NT2/D1 (cell line): ENCODE measurements at regions not wholly inside any gene's neighbourhood (a gene's known extent, or its start where the extent isn't known, plus 50 kb on each side); places are given as distances from the start of the nearest gene placed in this dataset.

Experiments used
- SUZ12 ChIP-seq: IDR thresholded peaks from 2 replicates; pipeline ENCODE4 v1.6.1; 2011; ENCODE audit not compliant: insufficient read length, insufficient read depth; ENCODE audit errors: extremely low read depth
- YY1 ChIP-seq: IDR thresholded peaks from 2 replicates; pipeline ENCODE4 v1.6.1; 2011; ENCODE audit not compliant: insufficient read length, insufficient read depth
- ZNF274 ChIP-seq: IDR thresholded peaks from 2 replicates; pipeline ENCODE4 v1.6.1; 2011; ENCODE audit warnings: mild to moderate bottlenecking, low read depth, low read length

GRCh38 chr6:62894114-62894513, 317.2 kb upstream of the FKBP1C start:
- TF ChIP-seq YY1 (no peak), ZNF274 (no peak), SUZ12 (no peak)
